Prostate gland (tissue), 2 donors: ENCODE measurements at regions not wholly inside any gene's neighbourhood (a gene's known extent, or its start where the extent isn't known, plus 50 kb on each side); places are given as distances from the start of the nearest gene placed in this dataset.

Experiments
- POLR2A ChIP-seq: fragments of 450-650 bp; IDR thresholded peaks from one replicate; pipeline ENCODE4 v1.6.1; 2016; ENCODE audit warnings: antibody characterized with exemption, mild to moderate bottlenecking
- POLR2AphosphoS5 ChIP-seq: sonication (generic); formaldehyde crosslinking; IDR thresholded peaks from one replicate; pipeline ENCODE4 v1.6.1; 2017; ENCODE audit warnings: antibody characterized with exemption
- TF ChIP-seq, protein P1 (sequence below), 4 experiments: fragments of 200-600 bp in 2 of 4; fragments of 450-650 bp in 2 of 4; sonication (generic) in 2 of 4; IDR thresholded peaks; 1 replicate in 3 of 4; 2 replicates in 1 of 4; pipeline ENCODE4 v1.5.1; 2016 to 2019; ENCODE audit warnings: antibody characterized with exemption in 4 of 4, mild to moderate bottlenecking in 2 of 4, moderate library complexity in 2 of 4

GRCh38 chr2:83261591-83262136, 1197.4 kb downstream of the SUCLG1 start:
- TF ChIP-seq, protein P1, sequence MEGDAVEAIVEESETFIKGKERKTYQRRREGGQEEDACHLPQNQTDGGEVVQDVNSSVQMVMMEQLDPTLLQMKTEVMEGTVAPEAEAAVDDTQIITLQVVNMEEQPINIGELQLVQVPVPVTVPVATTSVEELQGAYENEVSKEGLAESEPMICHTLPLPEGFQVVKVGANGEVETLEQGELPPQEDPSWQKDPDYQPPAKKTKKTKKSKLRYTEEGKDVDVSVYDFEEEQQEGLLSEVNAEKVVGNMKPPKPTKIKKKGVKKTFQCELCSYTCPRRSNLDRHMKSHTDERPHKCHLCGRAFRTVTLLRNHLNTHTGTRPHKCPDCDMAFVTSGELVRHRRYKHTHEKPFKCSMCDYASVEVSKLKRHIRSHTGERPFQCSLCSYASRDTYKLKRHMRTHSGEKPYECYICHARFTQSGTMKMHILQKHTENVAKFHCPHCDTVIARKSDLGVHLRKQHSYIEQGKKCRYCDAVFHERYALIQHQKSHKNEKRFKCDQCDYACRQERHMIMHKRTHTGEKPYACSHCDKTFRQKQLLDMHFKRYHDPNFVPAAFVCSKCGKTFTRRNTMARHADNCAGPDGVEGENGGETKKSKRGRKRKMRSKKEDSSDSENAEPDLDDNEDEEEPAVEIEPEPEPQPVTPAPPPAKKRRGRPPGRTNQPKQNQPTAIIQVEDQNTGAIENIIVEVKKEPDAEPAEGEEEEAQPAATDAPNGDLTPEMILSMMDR (IDR thresholded peaks at IDR 0.05) = no peak
- TF ChIP-seq POLR2A = no peak
- TF ChIP-seq POLR2AphosphoS5 = no peak
